Activated CD8-positive, alpha-beta T cell treated with anti-CD3 and anti-CD28 coated beads, Interleukin-2, amount 10 ng/mL, durations not matched to agents 7 days and 5 days (primary cell): ENCODE measurements at regions not wholly inside any gene's neighbourhood (a gene's known extent, or its start where the extent isn't known, plus 50 kb on each side); places are given as distances from the start of the nearest gene placed in this dataset.

ENCODE experiments used
- ATAC-seq: fragments of 150-1000 bp; cut with Tn5 transposase; one replicate; pipeline ENCODE4 v1.10.0; 2021; ENCODE audit warnings: moderate library complexity
- CTCF ChIA-PET: fragments of 350-600 bp; sonication (Branson Sonifier 250); formaldehyde crosslinking; loops from one replicate; lab custom pipeline; 2021; ENCODE audit warnings: antibody characterized with exemption; lab: Charles Lee
- POLR2A ChIA-PET: fragments of 350-600 bp; sonication (Branson Sonifier 250); formaldehyde crosslinking; loops from one replicate; lab custom pipeline; 2021; ENCODE audit warnings: antibody characterized with exemption; lab: Charles Lee
- DNase-seq: peaks from one replicate; pipeline ENCODE4 v3.0.0-alpha.2; 2020
- H3K27ac Mint-ChIP-seq: one replicate; pipeline ENCODE4 v1.8.0; 2021; ENCODE audit warnings: mild to moderate bottlenecking, mixed read lengths
- H3K27me3 Mint-ChIP-seq: one replicate; pipeline ENCODE4 v1.8.0; 2021; ENCODE audit warnings: low read depth, mixed read lengths
- H3K36me3 Mint-ChIP-seq: one replicate; pipeline ENCODE4 v1.8.0; 2021; ENCODE audit warnings: low read depth, mixed read lengths
- H3K4me1 Mint-ChIP-seq: one replicate; pipeline ENCODE4 v1.8.0; 2021; ENCODE audit warnings: low read depth, mixed read lengths
- H3K4me3 Mint-ChIP-seq: one replicate; pipeline ENCODE4 v1.8.0; 2021; ENCODE audit warnings: mild to moderate bottlenecking, mixed read lengths
- H3K9me3 Mint-ChIP-seq: one replicate; pipeline ENCODE4 v1.8.0; 2022; ENCODE audit warnings: mixed read lengths; ENCODE audit not compliant: insufficient read depth

DNA sequence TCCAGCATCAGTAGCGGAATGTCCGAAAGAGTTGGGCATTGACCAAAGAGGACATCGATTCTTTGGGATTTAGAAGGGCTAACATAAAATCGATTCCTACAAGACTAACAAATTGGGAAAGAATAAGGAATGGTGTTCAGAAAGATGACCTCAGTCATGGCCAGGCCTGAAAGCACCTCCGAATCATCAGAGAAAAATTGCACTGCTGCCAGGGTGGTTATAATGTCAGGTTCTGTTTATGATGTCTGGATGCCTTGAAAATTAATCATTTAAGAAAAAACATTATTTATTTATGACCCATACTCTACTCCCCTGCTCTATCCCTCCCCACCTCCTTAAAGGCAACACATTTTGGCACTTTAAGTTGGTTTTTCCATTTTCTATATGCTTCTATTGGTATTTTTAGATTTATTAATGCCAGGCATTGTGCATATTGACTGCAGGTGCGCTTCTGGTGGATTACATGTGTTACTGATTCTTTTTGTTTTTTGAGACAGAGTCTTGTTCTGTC lies 104.7 kb downstream of the MYCN start:
- Mint-ChIP-seq H3K4me1 (no peaks in the 10 kb centered on the region), H3K9me3 (no peaks in the 10 kb centered on the region), H3K27me3 (no peaks in the 10 kb centered on the region), H3K36me3 (no peaks in the 10 kb centered on the region), H3K4me3 (no peak overlapping the region), H3K27ac (no peak overlapping the region)
- CTCF ChIA-PET = no interaction called here
- ATAC-seq (no peak), DNase-seq (no peak)
- POLR2A ChIA-PET = interaction anchor here (0.6 kb wide), 1 partner anchor 410 kb away, joined by 3 read pairs; no protein-coding TSS in a partner anchor

- ATAC-seq (no peak), DNase-seq (no peak)
- Mint-ChIP-seq H3K27me3 (no peaks in the 10 kb centered on the region), H3K36me3 (no peaks in the 10 kb centered on the region), H3K27ac (no peak overlapping the region), H3K9me3 (no peaks in the 10 kb centered on the region), H3K4me1 (no peaks in the 10 kb centered on the region), H3K4me3 (no peak overlapping the region)
- CTCF ChIA-PET = no interaction called here
- POLR2A ChIA-PET = no interaction called here
Observed at GRCh38 chr2:16043627-16044026, 103.3 kb downstream of the MYCN start.

DNA sequence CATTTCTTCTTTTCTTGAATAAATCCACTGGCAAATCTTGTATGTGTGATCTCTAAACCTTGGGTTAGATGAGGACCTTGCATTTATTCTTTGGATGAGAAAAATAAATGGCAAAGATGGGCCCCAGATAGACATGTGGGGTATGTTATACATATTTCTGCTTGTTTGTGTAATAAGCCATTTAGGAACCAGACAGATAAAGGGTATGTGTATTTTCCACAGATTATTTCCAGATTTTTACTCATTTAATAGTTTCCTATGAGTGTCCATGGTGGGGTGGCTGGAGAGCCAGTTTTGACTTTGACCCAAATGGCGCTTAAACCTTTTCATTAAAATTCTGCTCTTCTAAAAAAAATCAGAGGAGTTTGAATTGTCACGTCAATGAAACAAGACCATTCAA lies 102.8 kb downstream of the MYCN start:
- no peak overlapping the region for H3K4me3 Mint-ChIP-seq
- POLR2A ChIA-PET = no interaction called here
- no peaks in the 10 kb centered on the region for H3K4me1 Mint-ChIP-seq
- H3K27ac Mint-ChIP-seq = no peak overlapping the region
- no peaks in the 10 kb centered on the region for H3K9me3 Mint-ChIP-seq
- no peaks in the 10 kb centered on the region for H3K27me3 Mint-ChIP-seq
- H3K36me3 Mint-ChIP-seq = no peaks in the 10 kb centered on the region
- ATAC-seq (no peak), DNase-seq (no peak)
- CTCF ChIA-PET = no interaction called here

GRCh38 chr2:16042201-16042700 lies 101.9 kb downstream of the MYCN start:
- ChIA-PET POLR2A (no interaction called here), CTCF (no interaction called here)
- no peak for DNase-seq
- Mint-ChIP-seq H3K4me3 (no peak overlapping the region), H3K9me3 (no peaks in the 10 kb centered on the region), H3K4me1 (no peaks in the 10 kb centered on the region), H3K27me3 (no peaks in the 10 kb centered on the region), H3K36me3 (no peaks in the 10 kb centered on the region), H3K27ac (no peak overlapping the region)
- no peak for ATAC-seq

DNA sequence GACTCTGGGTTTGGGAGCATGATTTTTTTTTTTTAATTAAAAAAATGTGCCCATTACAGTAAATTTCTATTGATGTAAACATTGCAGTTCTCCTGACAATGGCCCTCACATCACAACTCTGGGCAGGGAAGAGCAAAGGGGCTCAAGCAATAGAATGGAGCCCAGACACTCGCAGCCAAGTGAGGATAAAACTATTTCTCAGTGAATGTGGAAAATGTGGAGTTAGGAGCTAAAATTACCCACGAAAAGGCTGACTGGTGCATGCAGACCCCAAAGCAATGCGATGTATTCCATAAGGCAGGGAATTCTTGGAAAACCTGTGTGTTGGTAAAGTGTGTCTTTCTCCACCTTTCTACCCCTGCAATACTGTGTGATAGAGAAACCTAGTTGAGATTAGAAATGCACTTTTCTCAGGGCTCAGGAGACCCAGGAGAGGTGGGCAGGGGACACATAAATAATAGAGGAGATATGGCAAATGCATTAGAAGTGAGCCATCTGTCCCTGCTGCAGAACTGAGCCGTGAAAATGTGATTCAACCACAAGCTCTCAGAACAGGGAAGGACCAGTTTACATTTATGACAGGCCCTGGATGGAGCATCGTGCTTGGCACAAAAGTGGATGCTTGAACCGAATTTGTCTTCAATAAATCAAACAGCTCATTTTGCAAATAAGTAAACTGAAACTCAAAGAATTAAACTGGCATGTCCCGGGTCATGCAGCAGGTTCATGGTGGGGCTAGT lies 100.1 kb downstream of the MYCN start:
- no peak overlapping the region for H3K27ac Mint-ChIP-seq
- ATAC-seq = no peak
- no peak overlapping the region for H3K4me3 Mint-ChIP-seq
- ChIA-PET CTCF (no interaction called here), POLR2A (no interaction called here)
- no peak for DNase-seq
- no peaks in the 10 kb centered on the region for H3K27me3 Mint-ChIP-seq
- H3K9me3 Mint-ChIP-seq = no peaks in the 10 kb centered on the region
- H3K4me1 Mint-ChIP-seq = no peaks in the 10 kb centered on the region
- H3K36me3 Mint-ChIP-seq = no peaks in the 10 kb centered on the region

GRCh38 chr2:16039823-16040222 lies 99.5 kb downstream of the MYCN start:
- no peak for ATAC-seq
- ChIA-PET CTCF (no interaction called here), POLR2A (no interaction called here)
- no peaks in the 10 kb centered on the region for H3K4me1 Mint-ChIP-seq
- H3K36me3 Mint-ChIP-seq = no peaks in the 10 kb centered on the region
- H3K4me3 Mint-ChIP-seq = no peak overlapping the region
- no peak for DNase-seq
- no peaks in the 10 kb centered on the region for H3K27me3 Mint-ChIP-seq
- H3K27ac Mint-ChIP-seq = no peak overlapping the region
- no peaks in the 10 kb centered on the region for H3K9me3 Mint-ChIP-seq

- ChIA-PET CTCF (no interaction called here), POLR2A (no interaction called here)
- no peak for DNase-seq
- no peaks in the 10 kb centered on the region for H3K9me3 Mint-ChIP-seq
- no peak for ATAC-seq
- no peaks in the 10 kb centered on the region for H3K27me3 Mint-ChIP-seq
- H3K4me1 Mint-ChIP-seq = no peaks in the 10 kb centered on the region
- no peaks in the 10 kb centered on the region for H3K36me3 Mint-ChIP-seq
- no peak overlapping the region for H3K4me3 Mint-ChIP-seq
- H3K27ac Mint-ChIP-seq = no peak overlapping the region
Observed at GRCh38 chr2:16039055-16039454, 98.7 kb downstream of the MYCN start.

DNA sequence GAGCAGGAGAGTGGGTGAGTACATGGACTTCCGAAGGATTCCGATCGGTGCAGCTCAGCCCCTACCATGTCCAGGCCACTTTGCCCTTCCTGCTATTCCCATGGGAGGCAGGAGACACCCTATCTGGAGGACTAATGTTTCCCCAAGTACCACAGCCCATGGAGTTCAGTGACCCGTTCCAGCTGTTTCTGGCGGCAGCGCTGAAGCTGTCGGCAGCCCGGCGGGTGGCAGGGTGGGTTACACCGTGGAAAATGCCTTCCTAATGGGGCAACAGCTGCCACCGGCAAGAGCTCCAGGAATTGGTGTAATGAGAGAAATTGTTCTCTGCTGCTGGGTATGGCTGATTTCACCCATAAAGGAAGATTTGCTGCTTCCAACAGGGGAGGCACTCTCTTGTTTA lies 98.3 kb downstream of the MYCN start:
- H3K9me3 Mint-ChIP-seq = no peaks in the 10 kb centered on the region
- no peak overlapping the region for H3K4me3 Mint-ChIP-seq
- ATAC-seq (no peak), DNase-seq (no peak)
- H3K36me3 Mint-ChIP-seq = no peaks in the 10 kb centered on the region
- no peaks in the 10 kb centered on the region for H3K4me1 Mint-ChIP-seq
- CTCF ChIA-PET = no interaction called here
- no peaks in the 10 kb centered on the region for H3K27me3 Mint-ChIP-seq
- POLR2A ChIA-PET = no interaction called here
- no peak overlapping the region for H3K27ac Mint-ChIP-seq

GRCh38 chr2:16037808-16038457 lies 97.6 kb downstream of the MYCN start:
- ChIA-PET CTCF (no interaction called here), POLR2A (no interaction called here)
- H3K36me3 Mint-ChIP-seq = no peaks in the 10 kb centered on the region
- H3K27me3 Mint-ChIP-seq = no peaks in the 10 kb centered on the region
- H3K27ac Mint-ChIP-seq = no peak overlapping the region
- H3K9me3 Mint-ChIP-seq = no peaks in the 10 kb centered on the region
- H3K4me1 Mint-ChIP-seq = no peaks in the 10 kb centered on the region
- DNase-seq = no peak
- ATAC-seq = no peak
- no peak overlapping the region for H3K4me3 Mint-ChIP-seq

- Mint-ChIP-seq H3K9me3 (no peaks in the 10 kb centered on the region), H3K4me1 (no peaks in the 10 kb centered on the region), H3K36me3 (no peaks in the 10 kb centered on the region), H3K27ac (no peak overlapping the region), H3K4me3 (no peak overlapping the region), H3K27me3 (no peaks in the 10 kb centered on the region)
- ChIA-PET CTCF (no interaction called here), POLR2A (no interaction called here)
- DNase-seq (no peak), ATAC-seq (no peak)
Observed at GRCh38 chr2:16036951-16037350, 96.6 kb downstream of the MYCN start.

DNA sequence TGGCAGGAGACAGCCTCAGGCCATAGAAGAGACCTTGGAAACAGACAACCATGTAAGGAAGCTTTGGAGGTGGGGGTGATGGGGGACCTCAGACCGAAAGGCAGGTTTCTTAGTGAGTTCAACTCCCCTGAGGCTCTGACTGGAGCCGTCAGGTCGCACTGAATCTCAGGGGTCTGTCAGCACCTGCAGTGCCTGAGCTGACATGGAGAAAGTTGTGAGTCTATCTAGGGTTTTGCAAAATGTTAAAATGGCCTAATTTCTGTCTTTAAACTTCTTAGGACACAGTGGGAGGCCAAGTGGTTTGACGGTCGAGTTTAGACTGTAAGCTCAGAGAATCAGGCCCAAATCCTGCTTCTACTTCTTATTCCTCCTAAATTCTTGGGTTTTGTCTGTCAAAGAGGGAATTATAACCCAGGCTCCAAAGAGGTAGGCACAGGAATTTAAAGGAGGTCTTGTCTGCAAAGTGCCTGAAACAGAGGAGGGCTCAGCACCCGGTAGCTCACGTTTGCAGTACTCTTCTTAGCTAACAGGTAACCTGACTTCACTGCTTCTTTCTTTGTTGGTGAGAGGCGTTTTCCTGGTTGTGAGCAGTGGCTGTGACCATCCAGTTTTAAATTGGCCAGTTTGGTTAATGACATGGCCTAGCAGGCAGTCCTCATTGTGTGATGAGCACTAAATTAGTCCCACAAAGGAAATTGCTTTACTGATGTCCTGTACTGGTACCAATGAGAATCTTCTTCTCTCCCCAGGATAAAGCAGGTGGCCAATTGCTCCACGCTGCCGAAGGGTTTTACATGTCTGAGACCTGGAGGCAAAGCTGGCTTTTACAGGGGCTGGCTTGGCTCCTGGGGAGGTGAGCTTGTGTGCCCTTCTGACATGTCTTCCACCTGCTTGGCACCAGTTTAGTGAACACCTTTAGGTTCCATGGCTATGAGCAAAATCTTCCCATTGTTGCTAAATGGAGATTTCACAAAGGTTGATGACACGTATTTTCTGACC lies 95.7 kb downstream of the MYCN start:
- CTCF ChIA-PET = no interaction called here
- H3K4me1 Mint-ChIP-seq = no peaks in the 10 kb centered on the region
- POLR2A ChIA-PET = no interaction called here
- H3K4me3 Mint-ChIP-seq = no peak overlapping the region
- ATAC-seq (no peak), DNase-seq (no peak)
- no peak overlapping the region for H3K27ac Mint-ChIP-seq
- H3K27me3 Mint-ChIP-seq = no peaks in the 10 kb centered on the region
- H3K9me3 Mint-ChIP-seq = no peaks in the 10 kb centered on the region
- no peaks in the 10 kb centered on the region for H3K36me3 Mint-ChIP-seq
